ENCODE measurements at regions not wholly inside any gene's neighbourhood (a gene's known extent, or its start where the extent isn't known, plus 50 kb on each side); places are given as distances from the start of the nearest gene placed in this dataset.

DNA sequence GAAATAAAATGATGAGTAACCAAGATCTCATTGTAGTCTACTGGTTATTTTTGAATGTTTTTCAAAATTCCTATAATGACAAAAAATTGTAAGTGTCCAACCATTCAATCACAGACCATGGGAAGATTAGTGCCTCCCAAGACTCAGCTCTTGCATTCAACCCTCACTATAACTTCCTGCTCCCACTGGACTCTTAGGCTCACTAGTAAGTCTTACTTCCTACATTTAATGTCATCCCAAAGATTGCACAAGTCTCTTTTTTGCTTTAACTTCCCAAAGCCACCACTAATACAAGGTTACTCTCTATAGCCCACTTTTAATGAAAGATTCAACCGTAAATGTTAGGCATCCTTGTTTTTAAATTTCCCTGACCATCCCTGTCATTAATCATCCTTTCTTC is 111.9 kb upstream of the NRBF2 start:
- no peaks in the 10 kb centered on the region for H3K9me3 ChIP-seq (ENCODE audit: control insufficient read depth in 2 of 2, low read length in 2 of 2)
- no peaks in the 10 kb centered on the region for H3K4me1 Mint-ChIP-seq
- H3K27me3 Mint-ChIP-seq: peaks cover 14% of the 10 kb centered on the region
- ATAC-seq (ENCODE audit: low read depth in 2 of 2) (no peak), DNase-seq (no peak)
- no peaks in the 10 kb centered on the region for H3K36me3 ChIP-seq (ENCODE audit: control insufficient read depth, insufficient read depth, low read length)
- no peak overlapping the region for H3K4me3 Mint-ChIP-seq
- H3K4me1 ChIP-seq (ENCODE audit: control insufficient read depth, insufficient read depth, low read length, poor library complexity, severe bottlenecking): no peaks in the 10 kb centered on the region
- H3K27ac ChIP-seq (ENCODE audit: insufficient read depth, low read length, poor library complexity, severe bottlenecking): no peak overlapping the region
- no peak overlapping the region for H3K4me3 ChIP-seq (ENCODE audit: low read depth, low read length)
- peaks cover 0 to 4% (median 0%) of the 10 kb centered on the region in 7 donors for H3K9me3 Mint-ChIP-seq
- H3K27me3 ChIP-seq (ENCODE audit: control insufficient read depth, insufficient read depth, low read length): peaks cover 3% of the 10 kb centered on the region
- no peaks in the 10 kb centered on the region for H3K36me3 Mint-ChIP-seq
- no peak overlapping the region for H3K27ac Mint-ChIP-seq

DNA sequence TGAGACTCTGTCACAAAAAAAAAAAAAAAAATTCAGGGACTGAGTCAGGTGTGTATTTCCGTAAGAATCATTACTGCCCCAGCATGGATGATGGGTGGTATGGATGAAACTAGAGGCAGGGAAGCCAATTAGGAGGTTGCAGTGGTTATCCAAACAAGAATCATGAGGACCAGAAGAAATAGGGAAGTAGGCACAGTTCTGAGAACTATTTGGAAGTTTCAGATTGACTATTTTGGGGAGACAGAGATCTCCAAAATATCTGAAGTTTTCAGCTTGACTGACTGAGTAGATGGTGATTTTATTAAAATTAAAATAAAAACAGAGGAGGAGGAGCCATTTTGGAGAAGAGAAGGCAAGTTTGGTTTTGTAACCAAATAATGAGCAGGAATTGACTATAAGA is 119.4 kb upstream of the NRBF2 start:
- H3K27ac Mint-ChIP-seq: no peak overlapping the region
- H3K4me3 Mint-ChIP-seq: no peak overlapping the region
- H3K27me3 ChIP-seq (ENCODE audit: control insufficient read depth, insufficient read depth, low read length): peaks cover 3% of the 10 kb centered on the region
- H3K4me1 ChIP-seq (ENCODE audit: control insufficient read depth, insufficient read depth, low read length, poor library complexity, severe bottlenecking): no peaks in the 10 kb centered on the region
- H3K27me3 Mint-ChIP-seq: peaks cover 28% of the 10 kb centered on the region
- H3K27ac ChIP-seq (ENCODE audit: insufficient read depth, low read length, poor library complexity, severe bottlenecking): no peak overlapping the region
- H3K4me1 Mint-ChIP-seq: no peaks in the 10 kb centered on the region
- no peak for ATAC-seq (ENCODE audit: low read depth in 2 of 2)
- no peaks in the 10 kb centered on the region for H3K36me3 ChIP-seq (ENCODE audit: control insufficient read depth, insufficient read depth, low read length)
- H3K9me3 Mint-ChIP-seq: peaks cover 0 to 7% (median 0%) of the 10 kb centered on the region in 7 donors
- DNase-seq: no peak
- H3K36me3 Mint-ChIP-seq: no peaks in the 10 kb centered on the region
- no peaks in the 10 kb centered on the region for H3K9me3 ChIP-seq (ENCODE audit: control insufficient read depth in 2 of 2, low read length in 2 of 2)
- no peak overlapping the region for H3K4me3 ChIP-seq (ENCODE audit: low read depth, low read length)

DNA sequence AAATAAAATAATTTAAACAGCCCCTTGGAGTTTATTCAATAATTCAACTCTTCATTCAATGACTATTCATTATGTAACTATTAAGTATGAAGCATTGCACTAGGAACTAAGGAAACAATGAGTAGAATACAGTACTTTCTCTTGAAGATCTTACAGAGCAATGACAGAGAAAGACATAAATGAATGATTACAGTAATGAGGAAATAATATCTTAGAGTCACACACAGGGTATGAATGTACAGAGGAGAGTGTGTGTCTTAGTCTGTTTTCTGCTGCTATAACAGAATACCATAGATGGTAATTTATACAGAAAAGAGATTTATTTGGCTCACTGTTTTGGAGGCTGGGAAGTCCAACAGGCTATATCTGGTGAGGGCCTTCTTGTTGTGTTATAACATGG is 120.5 kb upstream of the NRBF2 start:
- DNase-seq (no peak), ATAC-seq (ENCODE audit: low read depth in 2 of 2) (no peak)
- no peak overlapping the region for H3K4me3 Mint-ChIP-seq
- no peak overlapping the region for H3K27ac Mint-ChIP-seq
- peaks cover 28% of the 10 kb centered on the region for H3K27me3 Mint-ChIP-seq
- H3K9me3 ChIP-seq (ENCODE audit: control insufficient read depth in 2 of 2, low read length in 2 of 2): no peaks in the 10 kb centered on the region
- H3K4me1 Mint-ChIP-seq: no peaks in the 10 kb centered on the region
- no peak overlapping the region for H3K27ac ChIP-seq (ENCODE audit: insufficient read depth, low read length, poor library complexity, severe bottlenecking)
- peaks cover 6% of the 10 kb centered on the region for H3K27me3 ChIP-seq (ENCODE audit: control insufficient read depth, insufficient read depth, low read length)
- H3K4me1 ChIP-seq (ENCODE audit: control insufficient read depth, insufficient read depth, low read length, poor library complexity, severe bottlenecking): no peaks in the 10 kb centered on the region
- no peaks in the 10 kb centered on the region for H3K36me3 Mint-ChIP-seq
- H3K36me3 ChIP-seq (ENCODE audit: control insufficient read depth, insufficient read depth, low read length): no peaks in the 10 kb centered on the region
- H3K9me3 Mint-ChIP-seq: peaks cover 0 to 5% (median 0%) of the 10 kb centered on the region in 7 donors
- H3K4me3 ChIP-seq (ENCODE audit: low read depth, low read length): no peak overlapping the region

DNA sequence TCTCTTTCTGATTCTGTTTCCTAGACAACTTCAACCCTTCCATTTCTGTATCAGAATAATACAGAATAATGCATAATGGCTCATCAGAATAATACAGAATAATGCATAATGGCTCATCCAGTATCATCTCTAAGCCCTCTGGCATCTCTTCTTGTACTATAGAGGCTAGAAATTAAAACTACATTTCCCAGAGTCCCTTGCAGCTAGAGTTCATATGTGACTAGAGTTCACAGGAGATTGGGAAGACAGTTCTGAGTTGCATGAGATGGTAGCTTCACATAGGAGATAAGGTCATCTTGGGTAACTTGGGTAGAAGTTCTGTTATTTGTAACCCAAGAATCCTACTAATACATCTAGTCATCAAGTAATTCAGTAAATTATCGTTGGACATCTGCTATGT is 122.9 kb upstream of the NRBF2 start:
- Histone ChIP-seq H3K9me3 (ENCODE audit: control insufficient read depth in 2 of 2, low read length in 2 of 2) (no peaks in the 10 kb centered on the region), H3K4me1 (ENCODE audit: control insufficient read depth, insufficient read depth, low read length, poor library complexity, severe bottlenecking) (no peaks in the 10 kb centered on the region), H3K4me3 (ENCODE audit: low read depth, low read length) (no peak overlapping the region), H3K27ac (ENCODE audit: insufficient read depth, low read length, poor library complexity, severe bottlenecking) (no peak overlapping the region), H3K36me3 (ENCODE audit: control insufficient read depth, insufficient read depth, low read length) (no peaks in the 10 kb centered on the region), H3K27me3 (ENCODE audit: control insufficient read depth, insufficient read depth, low read length) (peaks cover 14% of the 10 kb centered on the region)
- DNase-seq: no peak
- Mint-ChIP-seq H3K27ac (no peak overlapping the region), H3K4me3 (peak overlapping the region in 1 of 4 donors; percentile 71), H3K27me3 (peaks cover 28% of the 10 kb centered on the region), H3K9me3 (peaks cover 0 to 4% (median 0%) of the 10 kb centered on the region in 7 donors), H3K4me1 (no peaks in the 10 kb centered on the region), H3K36me3 (no peaks in the 10 kb centered on the region)
- no peak for ATAC-seq (ENCODE audit: low read depth in 2 of 2)

DNA sequence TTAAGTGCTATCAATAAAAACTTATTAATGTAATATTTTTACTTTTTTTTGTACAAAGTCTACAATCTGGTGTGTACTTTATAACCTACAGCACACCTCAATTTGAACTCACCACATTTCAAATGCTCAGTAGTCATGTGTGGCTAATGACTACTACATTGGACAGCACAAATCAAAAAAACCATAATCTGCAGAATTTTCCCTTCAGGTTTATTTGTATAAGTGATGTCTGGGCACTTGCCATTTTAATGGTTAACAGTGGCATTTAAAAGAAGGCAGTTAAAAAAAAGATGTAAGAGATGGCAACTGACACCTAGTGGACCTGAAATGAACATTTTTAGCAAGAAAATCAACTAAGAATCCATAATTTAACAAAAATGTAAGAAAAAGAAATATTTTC is 124.6 kb upstream of the NRBF2 start:
- no peaks in the 10 kb centered on the region for H3K36me3 Mint-ChIP-seq
- Histone ChIP-seq H3K27me3 (ENCODE audit: control insufficient read depth, insufficient read depth, low read length) (peaks cover 14% of the 10 kb centered on the region), H3K4me3 (ENCODE audit: low read depth, low read length) (no peak overlapping the region), H3K36me3 (ENCODE audit: control insufficient read depth, insufficient read depth, low read length) (no peaks in the 10 kb centered on the region), H3K27ac (ENCODE audit: insufficient read depth, low read length, poor library complexity, severe bottlenecking) (no peak overlapping the region), H3K9me3 (ENCODE audit: control insufficient read depth in 2 of 2, low read length in 2 of 2) (no peaks in the 10 kb centered on the region), H3K4me1 (ENCODE audit: control insufficient read depth, insufficient read depth, low read length, poor library complexity, severe bottlenecking) (no peaks in the 10 kb centered on the region)
- peaks cover 37% of the 10 kb centered on the region for H3K27me3 Mint-ChIP-seq
- H3K9me3 Mint-ChIP-seq: peaks cover 0 to 6% (median 0%) of the 10 kb centered on the region in 7 donors
- ATAC-seq (ENCODE audit: low read depth in 2 of 2) (no peak), DNase-seq (no peak)
- no peak overlapping the region for H3K27ac Mint-ChIP-seq
- no peaks in the 10 kb centered on the region for H3K4me1 Mint-ChIP-seq
- no peak overlapping the region for H3K4me3 Mint-ChIP-seq

DNA sequence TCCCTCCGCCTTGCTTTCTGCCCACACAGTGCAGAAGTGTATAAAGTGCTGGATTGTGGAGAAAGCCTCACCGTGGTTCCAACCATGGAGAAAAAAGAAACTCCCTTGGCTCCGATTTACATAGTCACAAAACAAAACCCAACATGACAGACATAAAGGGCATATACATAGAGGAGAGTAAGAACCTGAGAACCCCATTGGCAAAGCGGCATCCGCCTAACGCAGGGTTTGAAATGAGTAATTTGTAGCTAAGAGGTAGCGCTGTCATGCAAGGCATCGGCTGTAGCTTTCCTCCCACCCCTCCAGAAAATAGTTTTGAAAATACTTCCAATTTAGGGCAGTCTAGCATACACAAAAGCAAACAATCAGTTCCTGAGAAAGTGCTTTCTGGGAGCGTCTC is 126.0 kb upstream of the NRBF2 start:
- Histone ChIP-seq H3K9me3 (ENCODE audit: control insufficient read depth in 2 of 2, low read length in 2 of 2) (no peaks in the 10 kb centered on the region), H3K4me3 (ENCODE audit: low read depth, low read length) (no peak overlapping the region), H3K27ac (ENCODE audit: insufficient read depth, low read length, poor library complexity, severe bottlenecking) (no peak overlapping the region), H3K4me1 (ENCODE audit: control insufficient read depth, insufficient read depth, low read length, poor library complexity, severe bottlenecking) (no peaks in the 10 kb centered on the region), H3K27me3 (ENCODE audit: control insufficient read depth, insufficient read depth, low read length) (peaks cover 18% of the 10 kb centered on the region), H3K36me3 (ENCODE audit: control insufficient read depth, insufficient read depth, low read length) (no peaks in the 10 kb centered on the region)
- H3K36me3 Mint-ChIP-seq: no peaks in the 10 kb centered on the region
- no peak overlapping the region for H3K4me3 Mint-ChIP-seq
- H3K4me1 Mint-ChIP-seq: no peaks in the 10 kb centered on the region
- no peak for ATAC-seq (ENCODE audit: low read depth in 2 of 2)
- H3K27ac Mint-ChIP-seq: no peak overlapping the region
- peaks cover 0 to 4% (median 0%) of the 10 kb centered on the region in 7 donors for H3K9me3 Mint-ChIP-seq
- peaks cover 36% of the 10 kb centered on the region for H3K27me3 Mint-ChIP-seq
- no peak for DNase-seq

DNA sequence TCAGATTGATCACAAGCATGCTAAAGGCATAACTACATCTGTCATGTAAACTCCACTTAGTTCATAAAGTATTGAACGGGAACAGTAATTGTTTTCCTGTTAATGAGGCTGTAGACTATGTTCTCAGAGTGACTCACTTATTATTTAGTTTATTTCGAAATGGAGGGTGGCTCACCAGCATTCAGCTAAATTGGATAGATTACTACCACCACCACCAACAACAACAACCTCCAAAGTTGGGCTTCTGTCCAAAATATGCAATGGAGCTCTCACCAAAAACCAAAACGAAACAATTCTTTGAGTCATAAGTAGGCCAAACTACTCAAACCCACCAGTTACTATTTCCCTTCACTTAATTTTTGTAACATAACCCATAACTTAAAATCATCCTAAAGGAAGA is 127.9 kb upstream of the NRBF2 start:
- Mint-ChIP-seq H3K4me3 (no peak overlapping the region), H3K36me3 (no peaks in the 10 kb centered on the region), H3K4me1 (no peaks in the 10 kb centered on the region), H3K27ac (no peak overlapping the region), H3K27me3 (peaks cover 45% of the 10 kb centered on the region), H3K9me3 (peaks cover 0 to 2% (median 0%) of the 10 kb centered on the region in 7 donors)
- Histone ChIP-seq H3K9me3 (ENCODE audit: control insufficient read depth in 2 of 2, low read length in 2 of 2) (no peaks in the 10 kb centered on the region), H3K27me3 (ENCODE audit: control insufficient read depth, insufficient read depth, low read length) (peaks cover 15% of the 10 kb centered on the region), H3K27ac (ENCODE audit: insufficient read depth, low read length, poor library complexity, severe bottlenecking) (no peak overlapping the region), H3K36me3 (ENCODE audit: control insufficient read depth, insufficient read depth, low read length) (no peaks in the 10 kb centered on the region), H3K4me3 (ENCODE audit: low read depth, low read length) (no peak overlapping the region), H3K4me1 (ENCODE audit: control insufficient read depth, insufficient read depth, low read length, poor library complexity, severe bottlenecking) (no peaks in the 10 kb centered on the region)
- no peak for ATAC-seq (ENCODE audit: low read depth in 2 of 2)
- DNase-seq: no peak

DNA sequence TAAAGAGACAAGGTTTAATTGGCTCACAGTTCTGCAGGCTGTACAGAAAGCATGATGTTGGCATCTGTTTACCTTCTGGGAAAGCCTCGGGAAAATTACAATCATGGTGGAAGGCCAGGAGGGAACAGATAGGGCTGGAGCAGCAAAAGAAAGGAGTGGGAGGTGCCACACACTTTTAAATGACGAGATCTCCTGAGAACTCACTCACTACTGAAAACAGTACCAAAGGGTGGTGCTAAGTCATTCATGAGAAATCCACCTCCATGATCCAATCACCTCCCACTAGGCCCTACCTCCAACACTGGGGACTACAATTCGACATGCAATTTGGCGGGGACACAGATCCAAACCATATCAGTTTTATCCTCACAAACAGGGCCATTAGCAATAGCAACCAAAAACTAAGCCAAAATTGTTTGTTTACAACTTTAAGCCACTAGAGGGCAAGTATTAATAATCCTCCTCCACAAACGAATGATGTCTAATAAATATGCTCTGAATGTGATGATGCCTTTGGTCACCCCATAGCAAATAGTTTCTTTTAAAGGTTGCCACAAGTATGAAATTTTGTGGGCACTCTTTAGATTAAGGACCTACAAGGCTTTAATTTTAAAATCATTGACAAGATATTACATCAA is 129.2 kb upstream of the NRBF2 start:
- H3K4me3 Mint-ChIP-seq: no peak overlapping the region
- Histone ChIP-seq H3K4me1 (ENCODE audit: control insufficient read depth, insufficient read depth, low read length, poor library complexity, severe bottlenecking) (no peaks in the 10 kb centered on the region), H3K4me3 (ENCODE audit: low read depth, low read length) (no peak overlapping the region), H3K9me3 (ENCODE audit: control insufficient read depth in 2 of 2, low read length in 2 of 2) (no peaks in the 10 kb centered on the region), H3K27me3 (ENCODE audit: control insufficient read depth, insufficient read depth, low read length) (peaks cover 15% of the 10 kb centered on the region), H3K36me3 (ENCODE audit: control insufficient read depth, insufficient read depth, low read length) (no peaks in the 10 kb centered on the region), H3K27ac (ENCODE audit: insufficient read depth, low read length, poor library complexity, severe bottlenecking) (no peak overlapping the region)
- H3K4me1 Mint-ChIP-seq: no peaks in the 10 kb centered on the region
- H3K27me3 Mint-ChIP-seq: peaks cover 40% of the 10 kb centered on the region
- H3K27ac Mint-ChIP-seq: no peak overlapping the region
- ATAC-seq (ENCODE audit: low read depth in 2 of 2) (no peak), DNase-seq (no peak)
- H3K36me3 Mint-ChIP-seq: no peaks in the 10 kb centered on the region
- H3K9me3 Mint-ChIP-seq: peaks cover 0 to 2% (median 0%) of the 10 kb centered on the region in 7 donors
